Right atrium auricular region (tissue), 2 donors: ENCODE measurements at regions not wholly inside any gene's neighbourhood (a gene's known extent, or its start where the extent isn't known, plus 50 kb on each side); places are given as distances from the start of the nearest gene placed in this dataset.
"Not testable (repeated sequence)": the region's sequence is repeated elsewhere in the genome, so short reads cannot be mapped to it uniquely, and the experiment has no call there.

Source experiments
- DNase-seq: peaks from one replicate; pipeline ENCODE4 v3.0.0-alpha.2; 2019; ENCODE audit warnings: low spot score
- H3K27ac ChIP-seq, 2 donors: fragments of 200-600 bp; sonication (generic); 1 replicate in 1 of 2; 2 replicates in 1 of 2; pipeline ENCODE4 v1.5.1; 2016 to 2019
- H3K27me3 ChIP-seq, 2 donors: fragments of 200-600 bp; sonication (generic); one replicate each; pipeline versions ENCODE4 v1.5.1 to v1.6.0; 2017 to 2019
- H3K36me3 ChIP-seq: fragments of 200-600 bp; sonication (generic); one replicate; pipeline ENCODE4 v1.5.1; 2016
- H3K4me1 ChIP-seq, 2 donors: fragments of 200-600 bp; sonication (generic); one replicate each; pipeline versions ENCODE4 v1.5.1 to v1.6.0; 2017 to 2019
- H3K4me3 ChIP-seq, 2 donors: fragments of 200-600 bp; sonication (generic); 1 replicate in 1 of 2; 2 replicates in 1 of 2; pipeline ENCODE4 v1.5.1; 2017 to 2019; ENCODE audit warnings: mild to moderate bottlenecking in 1 of 2, moderate library complexity in 1 of 2
- H3K9me3 ChIP-seq, 2 donors: fragments of 200-600 bp; sonication (generic); one replicate each; pipeline ENCODE4 v1.5.1; 2019
- CTCF ChIP-seq, 2 donors: fragments of 200-600 bp; sonication (generic); IDR thresholded peaks; one replicate each; pipeline ENCODE4 v1.5.1; 2019; ENCODE audit warnings: antibody characterized with exemption in 2 of 2

GRCh38 chr14:104307627-104308401, 169.4 kb downstream of the KIF26A start:
- Histone ChIP-seq H3K36me3 (no peaks in the 10 kb centered on the region), H3K4me3 (no peak overlapping the region), H3K27me3 (no peaks in the 10 kb centered on the region), H3K27ac (no peak overlapping the region), H3K4me1 (no peaks in the 10 kb centered on the region), H3K9me3 (peaks cover 0 to 8% of the 10 kb centered on the region in 2 donors)
- DNase-seq, result no peak
- no peak for TF ChIP-seq CTCF (IDR thresholded peaks at IDR 0.05)

- not testable (repeated sequence) for H3K4me3 ChIP-seq, H3K9me3 ChIP-seq, H3K4me1 ChIP-seq, H3K36me3 ChIP-seq, H3K27me3 ChIP-seq, H3K27ac ChIP-seq, DNase-seq
These were observed 170.1 kb downstream of the KIF26A start for GRCh38 chr14:104308534-104308933.

GRCh38 chr14:104309657-104310369, 171.4 kb downstream of the KIF26A start:
- no peak overlapping the region for H3K27ac ChIP-seq
- H3K4me3 ChIP-seq, result no peak overlapping the region
- no peaks in the 10 kb centered on the region for H3K4me1 ChIP-seq
- no peak for TF ChIP-seq CTCF (IDR thresholded peaks at IDR 0.05)
- no peaks in the 10 kb centered on the region for H3K36me3 ChIP-seq
- H3K9me3 ChIP-seq, result peaks cover 0 to 8% of the 10 kb centered on the region in 2 donors
- no peak for DNase-seq
- H3K27me3 ChIP-seq, result no peaks in the 10 kb centered on the region

- no peak for TF ChIP-seq CTCF (IDR thresholded peaks at IDR 0.05)
- Histone ChIP-seq H3K36me3 (no peaks in the 10 kb centered on the region), H3K9me3 (peaks cover 0 to 8% of the 10 kb centered on the region in 2 donors), H3K27ac (no peak overlapping the region), H3K4me1 (no peaks in the 10 kb centered on the region), H3K4me3 (no peak overlapping the region), H3K27me3 (no peaks in the 10 kb centered on the region)
- no peak for DNase-seq
These were observed 173.0 kb downstream of the KIF26A start for GRCh38 chr14:104311358-104311757.

GRCh38 chr14:104313674-104314073, 175.3 kb downstream of the KIF26A start:
- no peak for TF ChIP-seq CTCF (IDR thresholded peaks at IDR 0.05)
- peaks cover 0 to 8% of the 10 kb centered on the region in 2 donors for H3K9me3 ChIP-seq

GRCh38 chr14:104314251-104314941, 176.0 kb downstream of the KIF26A start:
- no peak overlapping the region for H3K27ac ChIP-seq
- peaks cover 0 to 8% of the 10 kb centered on the region in 2 donors for H3K9me3 ChIP-seq
- no peaks in the 10 kb centered on the region for H3K36me3 ChIP-seq
- H3K4me1 ChIP-seq, result peaks cover 0 to 10% of the 10 kb centered on the region in 2 donors
- H3K27me3 ChIP-seq, result no peaks in the 10 kb centered on the region
- H3K4me3 ChIP-seq, result no peak overlapping the region
- no peak for TF ChIP-seq CTCF (IDR thresholded peaks at IDR 0.05)
- DNase-seq, result no peak

More at GRCh38 chr14:104313674-104314073, 175.3 kb downstream of the KIF26A start:
- no peaks in the 10 kb centered on the region for H3K27me3 ChIP-seq
- H3K27ac ChIP-seq, result no peak overlapping the region
- no peak overlapping the region for H3K4me3 ChIP-seq
- H3K36me3 ChIP-seq, result no peaks in the 10 kb centered on the region
- H3K4me1 ChIP-seq, result peaks cover 0 to 2% of the 10 kb centered on the region in 2 donors
- DNase-seq, result no peak
